PFSK-1 (cell line): ENCODE measurements at regions not wholly inside any gene's neighbourhood (a gene's known extent, or its start where the extent isn't known, plus 50 kb on each side); places are given as distances from the start of the nearest gene placed in this dataset.

Experiments
- FOXP2 ChIP-seq: optimal IDR thresholded peaks from 2 replicates; pipeline ENCODE3; 2011; ENCODE audit warnings: borderline replicate concordance, control low read depth, inconsistent platforms; ENCODE audit not compliant: insufficient read depth; ENCODE audit errors: extremely low read length, extremely low read depth
- POLR2AphosphoS5 ChIP-seq: IDR thresholded peaks from 2 replicates; pipeline ENCODE4 v1.6.1; 2012; ENCODE audit warnings: low read depth, mild to moderate bottlenecking, control low read depth, low read length, moderate library complexity
- SIN3A ChIP-seq: IDR thresholded peaks from 2 replicates; pipeline ENCODE4 v1.6.1; 2012; ENCODE audit warnings: mild to moderate bottlenecking, low read length, moderate library complexity, borderline replicate concordance; ENCODE audit not compliant: insufficient read depth
- TAF1 ChIP-seq: IDR thresholded peaks from 2 replicates; pipeline ENCODE4 v1.6.1; 2012; ENCODE audit warnings: low read length, control low read depth, borderline replicate concordance; ENCODE audit not compliant: insufficient read depth
- TF ChIP-seq, protein P1 (sequence below), 2 experiments: IDR thresholded peaks; 2 replicates each; pipeline versions ENCODE4 v1.6.1 to v1.8.0; 2011 to 2012; ENCODE audit warnings: low read depth in 2 of 2, low read length in 2 of 2, control low read depth in 1 of 2, inconsistent platforms in 1 of 2, mild to moderate bottlenecking in 1 of 2, moderate library complexity in 1 of 2; ENCODE audit not compliant: insufficient read depth in 1 of 2

DNA sequence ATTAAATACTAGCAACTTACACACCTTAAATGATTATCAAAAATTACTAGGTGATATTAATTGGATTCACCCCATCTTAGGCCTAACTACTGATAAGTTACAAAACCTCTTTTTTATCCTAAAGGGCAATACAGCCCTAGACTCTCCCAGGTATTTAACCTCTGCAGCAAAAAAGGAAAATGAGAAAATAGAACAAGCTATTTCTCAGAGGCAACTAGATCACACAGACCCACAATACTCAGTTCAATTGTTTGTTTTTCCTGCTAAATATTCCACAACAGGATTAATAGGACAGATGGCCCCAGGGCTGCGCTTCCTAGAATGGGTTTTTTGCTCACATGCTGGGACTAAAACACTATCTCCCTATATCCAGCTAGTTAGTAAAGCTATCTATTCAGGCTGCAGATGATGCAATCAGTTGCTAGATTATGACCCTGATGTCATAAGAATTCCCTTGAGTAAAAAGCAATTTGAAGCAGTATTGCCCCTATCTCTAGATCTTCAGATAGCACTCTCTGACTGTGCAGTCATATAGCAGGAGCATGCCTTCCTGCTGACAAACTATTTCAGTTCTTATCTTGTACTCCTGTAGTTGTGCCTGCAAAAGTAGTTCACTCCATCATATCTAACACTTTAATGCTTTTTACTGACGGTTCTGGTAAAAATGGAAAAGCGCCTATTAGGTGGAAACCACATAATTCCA lies 1595.5 kb upstream of the TENM4 start:
- no peak for TF ChIP-seq POLR2AphosphoS5
- TF ChIP-seq, protein P1, sequence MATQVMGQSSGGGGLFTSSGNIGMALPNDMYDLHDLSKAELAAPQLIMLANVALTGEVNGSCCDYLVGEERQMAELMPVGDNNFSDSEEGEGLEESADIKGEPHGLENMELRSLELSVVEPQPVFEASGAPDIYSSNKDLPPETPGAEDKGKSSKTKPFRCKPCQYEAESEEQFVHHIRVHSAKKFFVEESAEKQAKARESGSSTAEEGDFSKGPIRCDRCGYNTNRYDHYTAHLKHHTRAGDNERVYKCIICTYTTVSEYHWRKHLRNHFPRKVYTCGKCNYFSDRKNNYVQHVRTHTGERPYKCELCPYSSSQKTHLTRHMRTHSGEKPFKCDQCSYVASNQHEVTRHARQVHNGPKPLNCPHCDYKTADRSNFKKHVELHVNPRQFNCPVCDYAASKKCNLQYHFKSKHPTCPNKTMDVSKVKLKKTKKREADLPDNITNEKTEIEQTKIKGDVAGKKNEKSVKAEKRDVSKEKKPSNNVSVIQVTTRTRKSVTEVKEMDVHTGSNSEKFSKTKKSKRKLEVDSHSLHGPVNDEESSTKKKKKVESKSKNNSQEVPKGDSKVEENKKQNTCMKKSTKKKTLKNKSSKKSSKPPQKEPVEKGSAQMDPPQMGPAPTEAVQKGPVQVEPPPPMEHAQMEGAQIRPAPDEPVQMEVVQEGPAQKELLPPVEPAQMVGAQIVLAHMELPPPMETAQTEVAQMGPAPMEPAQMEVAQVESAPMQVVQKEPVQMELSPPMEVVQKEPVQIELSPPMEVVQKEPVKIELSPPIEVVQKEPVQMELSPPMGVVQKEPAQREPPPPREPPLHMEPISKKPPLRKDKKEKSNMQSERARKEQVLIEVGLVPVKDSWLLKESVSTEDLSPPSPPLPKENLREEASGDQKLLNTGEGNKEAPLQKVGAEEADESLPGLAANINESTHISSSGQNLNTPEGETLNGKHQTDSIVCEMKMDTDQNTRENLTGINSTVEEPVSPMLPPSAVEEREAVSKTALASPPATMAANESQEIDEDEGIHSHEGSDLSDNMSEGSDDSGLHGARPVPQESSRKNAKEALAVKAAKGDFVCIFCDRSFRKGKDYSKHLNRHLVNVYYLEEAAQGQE (IDR thresholded peaks at IDR 0.05; ENCODE audit: insufficient read depth in 1 of 2, low read depth in 2 of 2, low read length in 2 of 2) = no peak
- TF ChIP-seq TAF1 = no peak
- TF ChIP-seq SIN3A = no peak
- no peak for TF ChIP-seq FOXP2

DNA sequence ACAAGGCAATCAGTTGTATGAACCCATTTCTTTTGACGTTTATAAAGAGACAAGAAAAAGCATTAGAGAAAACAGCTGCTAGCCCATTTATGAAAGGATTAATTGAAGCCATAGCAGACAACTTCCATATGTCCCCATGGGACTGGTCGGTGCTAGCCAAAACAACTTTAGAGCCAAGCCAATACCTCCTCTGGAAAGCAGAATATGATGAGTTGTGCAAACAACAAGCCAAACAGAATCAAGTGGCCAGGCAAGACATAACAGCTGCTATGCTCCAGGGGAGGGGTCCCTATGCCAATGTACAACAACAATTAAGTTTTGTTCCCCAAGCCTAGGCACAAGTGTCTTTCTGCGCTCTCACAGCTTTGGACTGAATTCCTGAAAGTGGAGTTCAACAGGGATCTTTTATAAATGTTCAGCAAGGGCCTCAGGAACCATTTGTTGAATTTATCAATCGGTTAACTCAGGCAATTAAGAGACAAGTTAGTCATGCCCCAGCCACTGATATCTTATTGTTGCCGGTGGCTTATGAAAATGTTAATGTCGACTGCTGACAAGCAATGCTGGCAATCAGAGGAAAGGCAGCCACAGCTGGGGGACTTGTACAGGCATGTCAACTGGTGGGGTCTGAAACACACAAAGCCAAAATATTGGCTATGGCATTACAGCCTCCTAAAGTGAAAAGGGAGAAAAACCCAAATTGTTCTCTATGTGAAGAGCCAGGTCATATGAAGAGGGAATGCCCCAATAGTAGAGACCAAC lies 1593.1 kb upstream of the TENM4 start:
- no peak for TF ChIP-seq POLR2AphosphoS5

DNA sequence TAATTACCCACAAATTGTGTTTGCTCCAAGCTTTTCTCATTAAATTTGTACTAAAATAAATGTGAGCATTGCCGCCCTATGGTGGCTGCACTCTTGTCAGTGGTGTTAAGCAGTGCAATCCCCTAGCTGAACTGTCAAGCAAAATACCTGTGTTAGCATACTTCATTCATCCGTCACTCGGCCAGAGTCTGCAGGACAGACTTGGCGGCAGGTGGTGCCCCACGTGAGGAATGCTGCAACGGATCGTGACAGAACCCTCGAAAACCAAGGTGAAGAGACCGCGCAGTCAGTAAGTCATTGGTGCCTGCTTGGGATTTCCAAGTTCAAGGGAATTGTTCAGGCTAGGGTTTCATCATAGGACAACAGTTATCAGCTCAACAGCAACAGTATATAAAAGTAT lies 1592.1 kb upstream of the TENM4 start:
- TF ChIP-seq SIN3A (no peak), FOXP2 (no peak), TAF1 (no peak), POLR2AphosphoS5 (no peak)
- TF ChIP-seq, protein P1 (IDR thresholded peaks at IDR 0.05; ENCODE audit: insufficient read depth in 1 of 2, low read depth in 2 of 2, low read length in 2 of 2) = no peak

GRCh38 chr11:81030186-81030585 lies 1589.4 kb upstream of the TENM4 start:
- TF ChIP-seq TAF1 (no peak), SIN3A (no peak), FOXP2 (no peak), POLR2AphosphoS5 (no peak)
- TF ChIP-seq, protein P1 (IDR thresholded peaks at IDR 0.05; ENCODE audit: insufficient read depth in 1 of 2, low read depth in 2 of 2, low read length in 2 of 2) = no peak

GRCh38 chr11:81026032-81026431 lies 1585.2 kb upstream of the TENM4 start:
- TF ChIP-seq FOXP2 = no peak
- TF ChIP-seq SIN3A = no peak
- no peak for TF ChIP-seq POLR2AphosphoS5
- TF ChIP-seq, protein P1 (IDR thresholded peaks at IDR 0.05; ENCODE audit: insufficient read depth in 1 of 2, low read depth in 2 of 2, low read length in 2 of 2) = no peak
- no peak for TF ChIP-seq TAF1
